PC-9 (cell line): ENCODE measurements at regions not wholly inside any gene's neighbourhood (a gene's known extent, or its start where the extent isn't known, plus 50 kb on each side); places are given as distances from the start of the nearest gene placed in this dataset.

Experiments used
- CTCF ChIP-seq: fragments of 200-600 bp; sonication (generic); conservative IDR thresholded peaks from 2 replicates; pipeline ENCODE4 v1.6.1; 2017; ENCODE audit warnings: mixed run types, antibody characterized with exemption, mild to moderate bottlenecking, moderate library complexity
- EZH2 ChIP-seq: fragments of 200-600 bp; sonication (generic); IDR thresholded peaks from 2 replicates; pipeline ENCODE4 v1.8.0; 2017; ENCODE audit warnings: antibody characterized with exemption, low read depth

GRCh38 chr2:18753722-18754121 is 164.4 kb upstream of the NT5C1B start:
- no peak for TF ChIP-seq CTCF
- TF ChIP-seq EZH2, result no peak
